K562 (cell line): ENCODE measurements at regions not wholly inside any gene's neighbourhood (a gene's known extent, or its start where the extent isn't known, plus 50 kb on each side); places are given as distances from the start of the nearest gene placed in this dataset.

Experiments used
- ATF1 ChIP-seq, 2 experiments: fragments of 450-650 bp in 1 of 2; IDR thresholded peaks; 2 replicates each; pipeline ENCODE4 v1.6.1; 2016; ENCODE audit warnings: missing compliant biosample characterization in 1 of 2, missing genetic modification characterization in 1 of 2
- CBFA2T3 ChIP-seq: fragments of 450-650 bp; IDR thresholded peaks from 2 replicates; pipeline ENCODE4 v1.6.1; 2017
- CBFB ChIP-seq: sonication (generic); formaldehyde crosslinking; IDR thresholded peaks from 2 replicates; pipeline ENCODE4 v1.4.0; 2020; ENCODE audit warnings: mild to moderate bottlenecking, missing genetic modification reagents
- ESRRA ChIP-seq: fragments of 450-650 bp; IDR thresholded peaks from 2 replicates; pipeline ENCODE4 v1.6.1; 2014; ENCODE audit warnings: low read depth, mild to moderate bottlenecking, moderate library complexity, borderline replicate concordance
- FOXP1 ChIP-seq: sonication (generic); formaldehyde crosslinking; IDR thresholded peaks from 2 replicates; pipeline ENCODE4 v1.8.0; 2022; ENCODE audit warnings: mild to moderate bottlenecking, missing genetic modification reagents
- FUS ChIP-seq: fragments of 200-400 bp; formaldehyde crosslinking; optimal IDR thresholded peaks from 2 replicates; pipeline ENCODE3; 2017; ENCODE audit warnings: low read depth, low read length
- POLR2G ChIP-seq: fragments of 200-400 bp; formaldehyde crosslinking; IDR thresholded peaks from 2 replicates; pipeline ENCODE4 v1.6.1; 2017; ENCODE audit warnings: low read depth, mild to moderate bottlenecking, antibody characterized with exemption, low read length, moderate library complexity
- RAD51 ChIP-seq: fragments of 450-650 bp; IDR thresholded peaks from 2 replicates; pipeline ENCODE4 v1.7.1; 2016; ENCODE audit warnings: low read depth, mild to moderate bottlenecking, borderline replicate concordance
- SAFB2 ChIP-seq: fragments of 200-400 bp; formaldehyde crosslinking; IDR thresholded peaks from 2 replicates; pipeline ENCODE4 v1.6.1; 2018; ENCODE audit warnings: borderline replicate concordance, low read length, low read depth, moderate library complexity; ENCODE audit not compliant: severe bottlenecking
- SMARCA4 ChIP-seq: fragments of 450-650 bp; IDR thresholded peaks from 2 replicates; pipeline ENCODE4 v1.6.1; 2016
- SRSF1 ChIP-seq: fragments of 200-400 bp; formaldehyde crosslinking; IDR thresholded peaks from 2 replicates; pipeline ENCODE4 v1.6.1; 2017; ENCODE audit warnings: mild to moderate bottlenecking, low read depth, low read length, moderate library complexity
- TAF9B ChIP-seq: fragments of 450-650 bp; IDR thresholded peaks from 2 replicates; pipeline ENCODE4 v1.6.1; 2018; ENCODE audit warnings: mild to moderate bottlenecking; ENCODE audit not compliant: partially characterized antibody
- ZFP36 ChIP-seq: fragments of 150-350 bp; IDR thresholded peaks from 2 replicates; pipeline ENCODE4 v1.6.1; 2018; ENCODE audit warnings: low read length, low read depth; ENCODE audit not compliant: partially characterized antibody
- ZNF124 ChIP-seq: sonication (generic); formaldehyde crosslinking; IDR thresholded peaks from 2 replicates; pipeline ENCODE4 v1.8.1; 2022; ENCODE audit warnings: missing genetic modification reagents
- ZNF197 ChIP-seq: fragments of 200-800 bp; sonication (Bioruptor generic); IDR thresholded peaks from 2 replicates; pipeline ENCODE4 v1.6.1; 2016; ENCODE audit warnings: low read depth, missing genetic modification characterization, missing compliant biosample characterization
- ZNF311 ChIP-seq: fragments of 250-450 bp; sonication (Bioruptor Pico); IDR thresholded peaks from 2 replicates; pipeline ENCODE4 v1.4.0; 2020; ENCODE audit warnings: mild to moderate bottlenecking, moderate library complexity
- ZNF592 ChIP-seq: fragments of 450-650 bp; IDR thresholded peaks from 2 replicates; pipeline ENCODE4 v1.6.1; 2017; ENCODE audit warnings: antibody characterized with exemption, mild to moderate bottlenecking
- ZNF766 ChIP-seq: fragments of 200-800 bp; sonication (Bioruptor generic); conservative IDR thresholded peaks from 2 replicates; pipeline ENCODE4 v1.6.1; 2016; ENCODE audit warnings: missing genetic modification characterization, missing compliant biosample characterization
- ZNF778 ChIP-seq: fragments of 450-650 bp; formaldehyde crosslinking; IDR thresholded peaks from 2 replicates; pipeline ENCODE4 v1.4.0; 2020; ENCODE audit warnings: mild to moderate bottlenecking, moderate library complexity
- TF ChIP-seq, protein P1 (sequence below), 2 experiments: fragments of 450-650 bp in 1 of 2; sonication (generic) in 1 of 2; formaldehyde crosslinking; conservative IDR thresholded peaks; 2 replicates each; pipeline versions ENCODE4 v1.4.0 to v1.8.1; 2020 to 2022; ENCODE audit warnings: mild to moderate bottlenecking in 1 of 2, missing genetic modification reagents in 1 of 2
- TF ChIP-seq, protein P2 (sequence below): fragments of 250-450 bp; sonication (Bioruptor Pico); IDR thresholded peaks from 2 replicates; pipeline ENCODE4 v1.8.0; 2022; ENCODE audit warnings: moderate library complexity, mild to moderate bottlenecking, inconsistent platforms
- TF ChIP-seq, protein P3 (sequence below), 2 experiments: fragments of 450-650 bp; IDR thresholded peaks; 2 replicates each; pipeline ENCODE4 v1.6.1; 2016

GRCh38 chr6:146879406-146880117, 280.8 kb downstream of the ADGB start (continued):
- peak; percentile 94 for TF ChIP-seq ZNF592
- no peak for TF ChIP-seq FOXP1
- TF ChIP-seq ZFP36 = no peak
- peak; percentile 85 for TF ChIP-seq CBFA2T3
- TF ChIP-seq ZNF197 = peak; percentile 30; the same call in 1 of the 2 replicates
- no peak for TF ChIP-seq SAFB2
- no peak for TF ChIP-seq ZNF124 (CRISPR knock-in tag)
- TF ChIP-seq ZNF311 = peak; percentile 37; the same call in 1 of the 2 replicates
- TF ChIP-seq ATF1 (CRISPR knock-in tag; IDR thresholded peaks at IDR 0.05) = no peak
- TF ChIP-seq ATF1 (tag; IDR thresholded peaks at IDR 0.05) = peak; percentile 48
- TF ChIP-seq, protein P1, sequence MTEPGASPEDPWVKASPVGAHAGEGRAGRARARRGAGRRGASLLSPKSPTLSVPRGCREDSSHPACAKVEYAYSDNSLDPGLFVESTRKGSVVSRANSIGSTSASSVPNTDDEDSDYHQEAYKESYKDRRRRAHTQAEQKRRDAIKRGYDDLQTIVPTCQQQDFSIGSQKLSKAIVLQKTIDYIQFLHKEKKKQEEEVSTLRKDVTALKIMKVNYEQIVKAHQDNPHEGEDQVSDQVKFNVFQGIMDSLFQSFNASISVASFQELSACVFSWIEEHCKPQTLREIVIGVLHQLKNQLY (CRISPR knock-in tag; conservative IDR thresholded peaks at IDR 0.05) = no peak
- 0 out of 2 replicates have a peak, but pooled peaks have one; percentile 43 for TF ChIP-seq ESRRA
- peak; percentile 16; the same call in 1 of the 2 replicates for TF ChIP-seq RAD51
- TF ChIP-seq ZNF766 = peak; percentile 84
- 0 out of 2 replicates have a peak, but pooled peaks have one; percentile 27 for TF ChIP-seq POLR2G
- TF ChIP-seq SRSF1 = no peak
- no peak for TF ChIP-seq FUS
- TF ChIP-seq ZNF778 (CRISPR knock-in tag) = no peak
- TF ChIP-seq, protein P2, sequence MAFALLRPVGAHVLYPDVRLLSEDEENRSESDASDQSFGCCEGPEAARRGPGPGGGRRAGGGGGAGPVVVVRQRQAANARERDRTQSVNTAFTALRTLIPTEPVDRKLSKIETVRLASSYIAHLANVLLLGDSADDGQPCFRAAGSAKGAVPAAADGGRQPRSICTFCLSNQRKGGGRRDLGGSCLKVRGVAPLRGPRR = no peak
- TF ChIP-seq TAF9B = peak; percentile 29
- TF ChIP-seq, protein P3, sequence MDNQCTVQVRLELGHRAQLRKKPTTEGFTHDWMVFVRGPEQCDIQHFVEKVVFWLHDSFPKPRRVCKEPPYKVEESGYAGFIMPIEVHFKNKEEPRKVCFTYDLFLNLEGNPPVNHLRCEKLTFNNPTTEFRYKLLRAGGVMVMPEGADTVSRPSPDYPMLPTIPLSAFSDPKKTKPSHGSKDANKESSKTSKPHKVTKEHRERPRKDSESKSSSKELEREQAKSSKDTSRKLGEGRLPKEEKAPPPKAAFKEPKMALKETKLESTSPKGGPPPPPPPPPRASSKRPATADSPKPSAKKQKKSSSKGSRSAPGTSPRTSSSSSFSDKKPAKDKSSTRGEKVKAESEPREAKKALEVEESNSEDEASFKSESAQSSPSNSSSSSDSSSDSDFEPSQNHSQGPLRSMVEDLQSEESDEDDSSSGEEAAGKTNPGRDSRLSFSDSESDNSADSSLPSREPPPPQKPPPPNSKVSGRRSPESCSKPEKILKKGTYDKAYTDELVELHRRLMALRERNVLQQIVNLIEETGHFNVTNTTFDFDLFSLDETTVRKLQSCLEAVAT (IDR thresholded peaks at IDR 0.05) = peak; percentile 50 to 59; a peak in 3 of 4 replicates
- TF ChIP-seq CBFB (CRISPR knock-in tag) = no peak
- TF ChIP-seq SMARCA4 = peak; percentile 78; the same call in 1 of the 2 replicates
